GM23338 (cell line): ENCODE measurements at regions not wholly inside any gene's neighbourhood (a gene's known extent, or its start where the extent isn't known, plus 50 kb on each side); places are given as distances from the start of the nearest gene placed in this dataset.

Source experiments
- ATAC-seq: fragments of 200-7000 bp; cut with Tn5 transposase; 3 replicates; pipeline ENCODE4 v1.9.1; 2020
- DNase-seq: peaks from one replicate; pipeline ENCODE4 v3.0.0-alpha.2; 2015; ENCODE audit warnings: low spot score
- H2AFZ ChIP-seq: fragments of 200-600 bp; sonication (generic); 2 replicates; pipeline ENCODE4 v1.8.0; 2016; ENCODE audit warnings: antibody characterized with exemption, mild to moderate bottlenecking, moderate library complexity
- H3F3A ChIP-seq: fragments of 200-600 bp; sonication (generic); replicated peaks from 2 replicates; pipeline ENCODE4 v1.8.0; 2017; ENCODE audit warnings: antibody characterized with exemption, mixed run types, low read depth
- H3K27ac ChIP-seq: fragments of 200-600 bp; sonication (generic); 2 replicates; pipeline ENCODE4 v1.6.1; 2016; ENCODE audit warnings: low read depth
- H3K27me3 ChIP-seq: fragments of 200-600 bp; sonication (generic); 2 replicates; pipeline ENCODE4 v1.8.0; 2016; ENCODE audit warnings: mild to moderate bottlenecking, mixed run types, moderate library complexity; ENCODE audit not compliant: insufficient read depth
- H3K36me3 ChIP-seq: fragments of 200-600 bp; sonication (generic); 2 replicates; pipeline ENCODE4 v1.8.0; 2016; ENCODE audit warnings: mild to moderate bottlenecking; ENCODE audit not compliant: insufficient read depth
- H3K4me1 ChIP-seq: fragments of 200-600 bp; sonication (generic); 2 replicates; pipeline ENCODE4 v1.8.0; 2016; ENCODE audit warnings: mild to moderate bottlenecking, moderate library complexity; ENCODE audit not compliant: insufficient read depth
- H3K4me2 ChIP-seq: fragments of 200-600 bp; sonication (generic); 2 replicates; pipeline ENCODE4 v1.7.1; 2017; ENCODE audit warnings: mixed run types
- H3K4me3 ChIP-seq: fragments of 200-600 bp; sonication (generic); 2 replicates; pipeline ENCODE4 v1.6.1; 2016; ENCODE audit warnings: mixed run types
- H3K79me2 ChIP-seq: fragments of 200-600 bp; sonication (generic); replicated peaks from 2 replicates; pipeline ENCODE4 v1.8.0; 2017; ENCODE audit warnings: mild to moderate bottlenecking; ENCODE audit not compliant: insufficient read depth
- H3K9me2 ChIP-seq: fragments of 200-600 bp; sonication (generic); 2 replicates; pipeline ENCODE4 v1.8.0; 2017; ENCODE audit not compliant: insufficient read depth
- H4K20me1 ChIP-seq: fragments of 200-600 bp; sonication (generic); replicated peaks from 2 replicates; pipeline ENCODE4 v1.8.0; 2017; ENCODE audit warnings: mild to moderate bottlenecking; ENCODE audit not compliant: insufficient read depth
- H3K27ac Mint-ChIP-seq: 2 replicates; pipeline ENCODE4 v1.8.0; 2020; ENCODE audit warnings: inconsistent platforms, mild to moderate bottlenecking, moderate library complexity, mixed read lengths
- H3K27me3 Mint-ChIP-seq: 3 replicates; pipeline ENCODE4 v1.8.0; 2022; ENCODE audit warnings: low read depth, mild to moderate bottlenecking, moderate library complexity, mixed read lengths, inconsistent platforms; ENCODE audit not compliant: insufficient read depth, poor library complexity
- H3K36me3 Mint-ChIP-seq: 3 replicates; pipeline ENCODE4 v1.8.0; 2021; ENCODE audit warnings: low read depth, mild to moderate bottlenecking, inconsistent platforms, moderate library complexity, mixed read lengths
- H3K4me1 Mint-ChIP-seq: 3 replicates; pipeline ENCODE4 v1.8.0; 2020; ENCODE audit warnings: mild to moderate bottlenecking, inconsistent platforms, mixed read lengths
- H3K4me3 Mint-ChIP-seq: 3 replicates; pipeline ENCODE4 v1.8.0; 2021; ENCODE audit warnings: moderate library complexity, mild to moderate bottlenecking, inconsistent platforms, mixed read lengths
- H3K9me3 Mint-ChIP-seq: 3 replicates; pipeline ENCODE4 v1.8.0; 2020; ENCODE audit warnings: moderate library complexity, mild to moderate bottlenecking, inconsistent platforms, mixed read lengths
- CREB1 ChIP-seq: fragments of 250-450 bp; sonication (Bioruptor Pico); IDR thresholded peaks from 2 replicates; pipeline ENCODE4 v1.5.0; 2020; ENCODE audit warnings: low read depth, mild to moderate bottlenecking, moderate library complexity
- EZH2 ChIP-seq: fragments of 200-600 bp; sonication (generic); IDR thresholded peaks from one replicate; pipeline ENCODE4 v1.8.0; 2017; ENCODE audit warnings: antibody characterized with exemption, mild to moderate bottlenecking, low read depth; ENCODE audit not compliant: unreplicated experiment
- JUNB ChIP-seq: IDR thresholded peaks from one replicate; pipeline ENCODE4 v1.6.1; 2016; ENCODE audit warnings: antibody characterized with exemption; ENCODE audit not compliant: unreplicated experiment
- POLR2AphosphoS5 ChIP-seq: IDR thresholded peaks from 2 replicates; pipeline ENCODE4 v1.6.1; 2016; ENCODE audit warnings: antibody characterized with exemption, low read depth
- STAT1 ChIP-seq: IDR thresholded peaks from one replicate; pipeline ENCODE4 v1.6.1; 2016; ENCODE audit warnings: antibody characterized with exemption; ENCODE audit not compliant: unreplicated experiment
- ZNF114 ChIP-seq: fragments of 250-450 bp; sonication (Bioruptor Pico); IDR thresholded peaks from 2 replicates; pipeline ENCODE4 v1.5.0; 2020; ENCODE audit warnings: mild to moderate bottlenecking, moderate library complexity
- ZNF331 ChIP-seq: fragments of 250-450 bp; sonication (Bioruptor Pico); IDR thresholded peaks from 2 replicates; pipeline ENCODE4 v1.5.0; 2020; ENCODE audit warnings: low read depth, mild to moderate bottlenecking, moderate library complexity
- TF ChIP-seq, protein P1 (sequence below): IDR thresholded peaks from one replicate; pipeline ENCODE4 v1.6.1; 2018; ENCODE audit warnings: antibody characterized with exemption; ENCODE audit not compliant: unreplicated experiment
- TF ChIP-seq, protein P2 (sequence below), 2 experiments: fragments of 200-600 bp in 1 of 2; sonication (generic) in 1 of 2; conservative IDR thresholded peaks; 2 replicates each; pipeline versions ENCODE4 v1.5.1 to v1.6.1; 2016 to 2017; ENCODE audit warnings: antibody characterized with exemption in 2 of 2, low read depth in 2 of 2, mild to moderate bottlenecking in 2 of 2, moderate library complexity in 1 of 2
- TF ChIP-seq, protein P3 (sequence below): fragments of 250-450 bp; sonication (Bioruptor Pico); IDR thresholded peaks from 2 replicates; pipeline ENCODE4 v1.5.0; 2020; ENCODE audit warnings: mild to moderate bottlenecking, moderate library complexity

- TF ChIP-seq, protein P1, sequence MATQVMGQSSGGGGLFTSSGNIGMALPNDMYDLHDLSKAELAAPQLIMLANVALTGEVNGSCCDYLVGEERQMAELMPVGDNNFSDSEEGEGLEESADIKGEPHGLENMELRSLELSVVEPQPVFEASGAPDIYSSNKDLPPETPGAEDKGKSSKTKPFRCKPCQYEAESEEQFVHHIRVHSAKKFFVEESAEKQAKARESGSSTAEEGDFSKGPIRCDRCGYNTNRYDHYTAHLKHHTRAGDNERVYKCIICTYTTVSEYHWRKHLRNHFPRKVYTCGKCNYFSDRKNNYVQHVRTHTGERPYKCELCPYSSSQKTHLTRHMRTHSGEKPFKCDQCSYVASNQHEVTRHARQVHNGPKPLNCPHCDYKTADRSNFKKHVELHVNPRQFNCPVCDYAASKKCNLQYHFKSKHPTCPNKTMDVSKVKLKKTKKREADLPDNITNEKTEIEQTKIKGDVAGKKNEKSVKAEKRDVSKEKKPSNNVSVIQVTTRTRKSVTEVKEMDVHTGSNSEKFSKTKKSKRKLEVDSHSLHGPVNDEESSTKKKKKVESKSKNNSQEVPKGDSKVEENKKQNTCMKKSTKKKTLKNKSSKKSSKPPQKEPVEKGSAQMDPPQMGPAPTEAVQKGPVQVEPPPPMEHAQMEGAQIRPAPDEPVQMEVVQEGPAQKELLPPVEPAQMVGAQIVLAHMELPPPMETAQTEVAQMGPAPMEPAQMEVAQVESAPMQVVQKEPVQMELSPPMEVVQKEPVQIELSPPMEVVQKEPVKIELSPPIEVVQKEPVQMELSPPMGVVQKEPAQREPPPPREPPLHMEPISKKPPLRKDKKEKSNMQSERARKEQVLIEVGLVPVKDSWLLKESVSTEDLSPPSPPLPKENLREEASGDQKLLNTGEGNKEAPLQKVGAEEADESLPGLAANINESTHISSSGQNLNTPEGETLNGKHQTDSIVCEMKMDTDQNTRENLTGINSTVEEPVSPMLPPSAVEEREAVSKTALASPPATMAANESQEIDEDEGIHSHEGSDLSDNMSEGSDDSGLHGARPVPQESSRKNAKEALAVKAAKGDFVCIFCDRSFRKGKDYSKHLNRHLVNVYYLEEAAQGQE = no peak
- TF ChIP-seq ZNF331 (CRISPR knock-in tag) = no peak
- TF ChIP-seq, protein P2, sequence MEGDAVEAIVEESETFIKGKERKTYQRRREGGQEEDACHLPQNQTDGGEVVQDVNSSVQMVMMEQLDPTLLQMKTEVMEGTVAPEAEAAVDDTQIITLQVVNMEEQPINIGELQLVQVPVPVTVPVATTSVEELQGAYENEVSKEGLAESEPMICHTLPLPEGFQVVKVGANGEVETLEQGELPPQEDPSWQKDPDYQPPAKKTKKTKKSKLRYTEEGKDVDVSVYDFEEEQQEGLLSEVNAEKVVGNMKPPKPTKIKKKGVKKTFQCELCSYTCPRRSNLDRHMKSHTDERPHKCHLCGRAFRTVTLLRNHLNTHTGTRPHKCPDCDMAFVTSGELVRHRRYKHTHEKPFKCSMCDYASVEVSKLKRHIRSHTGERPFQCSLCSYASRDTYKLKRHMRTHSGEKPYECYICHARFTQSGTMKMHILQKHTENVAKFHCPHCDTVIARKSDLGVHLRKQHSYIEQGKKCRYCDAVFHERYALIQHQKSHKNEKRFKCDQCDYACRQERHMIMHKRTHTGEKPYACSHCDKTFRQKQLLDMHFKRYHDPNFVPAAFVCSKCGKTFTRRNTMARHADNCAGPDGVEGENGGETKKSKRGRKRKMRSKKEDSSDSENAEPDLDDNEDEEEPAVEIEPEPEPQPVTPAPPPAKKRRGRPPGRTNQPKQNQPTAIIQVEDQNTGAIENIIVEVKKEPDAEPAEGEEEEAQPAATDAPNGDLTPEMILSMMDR (conservative IDR thresholded peaks at IDR 0.05; ENCODE audit: low read depth in 2 of 2) = no peak
- no peak for TF ChIP-seq ZNF114
- no peak for TF ChIP-seq CREB1 (CRISPR knock-in tag)
Measured at GRCh38 chr11:105298174-105298573, 158.6 kb upstream of the CARD18 start (continued).

GRCh38 chr11:105297463-105297862 lies 157.9 kb upstream of the CARD18 start:
- Mint-ChIP-seq H3K27me3 (no peaks in the 10 kb centered on the region), H3K27ac (no peak overlapping the region), H3K4me3 (no peak overlapping the region), H3K4me1 (no peaks in the 10 kb centered on the region), H3K9me3 (peaks cover 4% of the 10 kb centered on the region; the same call in 1 of the 3 replicates), H3K36me3 (no peaks in the 10 kb centered on the region)
- H3F3A ChIP-seq = no peaks in the 10 kb centered on the region
- no peak overlapping the region for H2AFZ ChIP-seq
- H3K79me2 ChIP-seq = no peaks in the 10 kb centered on the region
- DNase-seq = no peak
- no peak for ATAC-seq
- H3K27me3 ChIP-seq = no peaks in the 10 kb centered on the region
- no peak overlapping the region for H3K27ac ChIP-seq
- no peak overlapping the region for H3K4me3 ChIP-seq
- H3K36me3 ChIP-seq = no peaks in the 10 kb centered on the region
- H3K9me2 ChIP-seq = no peaks in the 10 kb centered on the region
- H3K4me1 ChIP-seq = no peaks in the 10 kb centered on the region
- H4K20me1 ChIP-seq = no peaks in the 10 kb centered on the region
- no peak overlapping the region for H3K4me2 ChIP-seq
- TF ChIP-seq, protein P1 = no peak
- TF ChIP-seq JUNB (no peak), POLR2AphosphoS5 (no peak), ZNF331 (CRISPR knock-in tag) (no peak), CREB1 (CRISPR knock-in tag) (no peak), EZH2 (no peak), STAT1 (no peak)
- TF ChIP-seq, protein P3, sequence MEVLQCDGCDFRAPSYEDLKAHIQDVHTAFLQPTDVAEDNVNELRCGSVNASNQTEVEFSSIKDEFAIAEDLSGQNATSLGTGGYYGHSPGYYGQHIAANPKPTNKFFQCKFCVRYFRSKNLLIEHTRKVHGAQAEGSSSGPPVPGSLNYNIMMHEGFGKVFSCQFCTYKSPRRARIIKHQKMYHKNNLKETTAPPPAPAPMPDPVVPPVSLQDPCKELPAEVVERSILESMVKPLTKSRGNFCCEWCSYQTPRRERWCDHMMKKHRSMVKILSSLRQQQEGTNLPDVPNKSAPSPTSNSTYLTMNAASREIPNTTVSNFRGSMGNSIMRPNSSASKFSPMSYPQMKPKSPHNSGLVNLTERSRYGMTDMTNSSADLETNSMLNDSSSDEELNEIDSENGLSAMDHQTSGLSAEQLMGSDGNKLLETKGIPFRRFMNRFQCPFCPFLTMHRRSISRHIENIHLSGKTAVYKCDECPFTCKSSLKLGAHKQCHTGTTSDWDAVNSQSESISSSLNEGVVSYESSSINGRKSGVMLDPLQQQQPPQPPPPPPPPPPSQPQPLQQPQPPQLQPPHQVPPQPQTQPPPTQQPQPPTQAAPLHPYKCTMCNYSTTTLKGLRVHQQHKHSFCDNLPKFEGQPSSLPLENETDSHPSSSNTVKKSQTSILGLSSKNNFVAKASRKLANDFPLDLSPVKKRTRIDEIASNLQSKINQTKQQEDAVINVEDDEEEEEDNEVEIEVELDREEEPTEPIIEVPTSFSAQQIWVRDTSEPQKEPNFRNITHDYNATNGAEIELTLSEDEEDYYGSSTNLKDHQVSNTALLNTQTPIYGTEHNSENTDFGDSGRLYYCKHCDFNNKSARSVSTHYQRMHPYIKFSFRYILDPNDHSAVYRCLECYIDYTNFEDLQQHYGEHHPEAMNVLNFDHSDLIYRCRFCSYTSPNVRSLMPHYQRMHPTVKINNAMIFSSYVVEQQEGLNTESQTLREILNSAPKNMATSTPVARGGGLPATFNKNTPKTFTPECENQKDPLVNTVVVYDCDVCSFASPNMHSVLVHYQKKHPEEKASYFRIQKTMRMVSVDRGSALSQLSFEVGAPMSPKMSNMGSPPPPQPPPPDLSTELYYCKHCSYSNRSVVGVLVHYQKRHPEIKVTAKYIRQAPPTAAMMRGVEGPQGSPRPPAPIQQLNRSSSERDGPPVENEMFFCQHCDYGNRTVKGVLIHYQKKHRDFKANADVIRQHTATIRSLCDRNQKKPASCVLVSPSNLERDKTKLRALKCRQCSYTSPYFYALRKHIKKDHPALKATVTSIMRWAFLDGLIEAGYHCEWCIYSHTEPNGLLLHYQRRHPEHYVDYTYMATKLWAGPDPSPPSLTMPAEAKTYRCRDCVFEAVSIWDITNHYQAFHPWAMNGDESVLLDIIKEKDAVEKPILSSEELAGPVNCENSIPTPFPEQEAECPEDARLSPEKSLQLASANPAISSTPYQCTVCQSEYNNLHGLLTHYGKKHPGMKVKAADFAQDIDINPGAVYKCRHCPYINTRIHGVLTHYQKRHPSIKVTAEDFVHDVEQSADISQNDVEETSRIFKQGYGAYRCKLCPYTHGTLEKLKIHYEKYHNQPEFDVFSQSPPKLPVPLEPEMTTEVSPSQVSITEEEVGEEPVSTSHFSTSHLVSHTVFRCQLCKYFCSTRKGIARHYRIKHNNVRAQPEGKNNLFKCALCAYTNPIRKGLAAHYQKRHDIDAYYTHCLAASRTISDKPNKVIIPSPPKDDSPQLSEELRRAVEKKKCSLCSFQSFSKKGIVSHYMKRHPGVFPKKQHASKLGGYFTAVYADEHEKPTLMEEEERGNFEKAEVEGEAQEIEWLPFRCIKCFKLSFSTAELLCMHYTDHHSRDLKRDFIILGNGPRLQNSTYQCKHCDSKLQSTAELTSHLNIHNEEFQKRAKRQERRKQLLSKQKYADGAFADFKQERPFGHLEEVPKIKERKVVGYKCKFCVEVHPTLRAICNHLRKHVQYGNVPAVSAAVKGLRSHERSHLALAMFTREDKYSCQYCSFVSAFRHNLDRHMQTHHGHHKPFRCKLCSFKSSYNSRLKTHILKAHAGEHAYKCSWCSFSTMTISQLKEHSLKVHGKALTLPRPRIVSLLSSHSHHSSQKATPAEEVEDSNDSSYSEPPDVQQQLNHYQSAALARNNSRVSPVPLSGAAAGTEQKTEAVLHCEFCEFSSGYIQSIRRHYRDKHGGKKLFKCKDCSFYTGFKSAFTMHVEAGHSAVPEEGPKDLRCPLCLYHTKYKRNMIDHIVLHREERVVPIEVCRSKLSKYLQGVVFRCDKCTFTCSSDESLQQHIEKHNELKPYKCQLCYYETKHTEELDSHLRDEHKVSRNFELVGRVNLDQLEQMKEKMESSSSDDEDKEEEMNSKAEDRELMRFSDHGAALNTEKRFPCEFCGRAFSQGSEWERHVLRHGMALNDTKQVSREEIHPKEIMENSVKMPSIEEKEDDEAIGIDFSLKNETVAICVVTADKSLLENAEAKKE (CRISPR knock-in tag) = no peak
